ENCODE measurements at regions not wholly inside any gene's neighbourhood (a gene's known extent, or its start where the extent isn't known, plus 50 kb on each side); places are given as distances from the start of the nearest gene placed in this dataset.

- no peak for TF ChIP-seq CTCF (IDR thresholded peaks at IDR 0.05)
- H3K27me3 Mint-ChIP-seq: no peaks in the 10 kb centered on the region
- DNase-seq (no peak), ATAC-seq (ENCODE audit: low read depth) (no peak)
- peaks cover 2% of the 10 kb centered on the region for H3K9me3 Mint-ChIP-seq
- H3K27ac Mint-ChIP-seq: no peak overlapping the region
- ChIA-PET POLR2A (no interaction called here), CTCF (no interaction called here)
- H3K4me1 Mint-ChIP-seq: no peaks in the 10 kb centered on the region
- no peak overlapping the region for H3K4me3 Mint-ChIP-seq
- H3K36me3 Mint-ChIP-seq (ENCODE audit: low read depth): no peaks in the 10 kb centered on the region
- intact Hi-C loops (cut with micrococcal nuclease): no loop called here
Observed at GRCh38 chr6:23964865-23965264, 161.2 kb upstream of the NRSN1 start.

GRCh38 chr6:23969344-23969743 lies 156.7 kb upstream of the NRSN1 start:
- TF ChIP-seq CTCF (IDR thresholded peaks at IDR 0.05): no peak

GRCh38 chr6:23977706-23978105 lies 148.3 kb upstream of the NRSN1 start:
- H3K36me3 Mint-ChIP-seq (ENCODE audit: low read depth): no peaks in the 10 kb centered on the region
- no peak for DNase-seq
- ATAC-seq (ENCODE audit: low read depth): no peak
- H3K4me1 Mint-ChIP-seq: no peaks in the 10 kb centered on the region
- ChIA-PET POLR2A (no interaction called here), CTCF (no interaction called here)
- no peak for TF ChIP-seq CTCF (IDR thresholded peaks at IDR 0.05)
- peaks cover 5% of the 10 kb centered on the region for H3K9me3 Mint-ChIP-seq
- no peaks in the 10 kb centered on the region for H3K27me3 Mint-ChIP-seq
- H3K27ac Mint-ChIP-seq: no peak overlapping the region
- no peak overlapping the region for H3K4me3 Mint-ChIP-seq
- intact Hi-C loops (cut with micrococcal nuclease): no loop called here

More at GRCh38 chr6:23969344-23969743, 156.7 kb upstream of the NRSN1 start:
- intact Hi-C loops (cut with micrococcal nuclease): no loop called here
- Mint-ChIP-seq H3K36me3 (ENCODE audit: low read depth) (no peaks in the 10 kb centered on the region), H3K27me3 (no peaks in the 10 kb centered on the region), H3K9me3 (peaks cover 2% of the 10 kb centered on the region), H3K4me1 (no peaks in the 10 kb centered on the region), H3K27ac (no peak overlapping the region), H3K4me3 (no peak overlapping the region)
- DNase-seq (no peak), ATAC-seq (ENCODE audit: low read depth) (no peak)
- ChIA-PET POLR2A (no interaction called here), CTCF (no interaction called here)

- CTCF ChIA-PET: no interaction called here
- Mint-ChIP-seq H3K9me3 (peaks cover 2% of the 10 kb centered on the region), H3K4me1 (no peaks in the 10 kb centered on the region), H3K27me3 (no peaks in the 10 kb centered on the region), H3K36me3 (ENCODE audit: low read depth) (no peaks in the 10 kb centered on the region), H3K4me3 (no peak overlapping the region), H3K27ac (no peak overlapping the region)
- DNase-seq (no peak), ATAC-seq (ENCODE audit: low read depth) (no peak)
- no peak for TF ChIP-seq CTCF (IDR thresholded peaks at IDR 0.05)
- POLR2A ChIA-PET: no interaction called here
- intact Hi-C loops (cut with micrococcal nuclease): no loop called here
Observed at GRCh38 chr6:23980965-23981364, 145.1 kb upstream of the NRSN1 start.

- Mint-ChIP-seq H3K36me3 (ENCODE audit: low read depth) (no peaks in the 10 kb centered on the region), H3K4me1 (no peaks in the 10 kb centered on the region), H3K9me3 (peaks cover 2% of the 10 kb centered on the region), H3K27ac (no peak overlapping the region), H3K4me3 (no peak overlapping the region), H3K27me3 (no peaks in the 10 kb centered on the region)
- intact Hi-C loops (cut with micrococcal nuclease): no loop called here
- TF ChIP-seq CTCF (IDR thresholded peaks at IDR 0.05): no peak
- ChIA-PET POLR2A (no interaction called here), CTCF (no interaction called here)
- DNase-seq (no peak), ATAC-seq (ENCODE audit: low read depth) (no peak)
Observed at GRCh38 chr6:23981923-23982322, 144.1 kb upstream of the NRSN1 start.
